GM12891 (cell line): ENCODE measurements at regions not wholly inside any gene's neighbourhood (a gene's known extent, or its start where the extent isn't known, plus 50 kb on each side); places are given as distances from the start of the nearest gene placed in this dataset.

Source experiments
- POLR2A ChIP-seq: IDR thresholded peaks from 2 replicates; pipeline ENCODE4 v1.6.1; 2011; ENCODE audit warnings: low read depth, low read length, control low read depth
- POLR2AphosphoS5 ChIP-seq: IDR thresholded peaks from 2 replicates; pipeline ENCODE4 v1.6.1; 2011; ENCODE audit warnings: low read depth, low read length, control low read depth
- SPI1 ChIP-seq: IDR thresholded peaks from 2 replicates; pipeline ENCODE4 v1.6.1; 2011; ENCODE audit warnings: low read depth, low read length, control low read depth
- TAF1 ChIP-seq: IDR thresholded peaks from 2 replicates; pipeline ENCODE4 v1.6.1; 2011; ENCODE audit warnings: low read depth, low read length, control low read depth

GRCh38 chr3:10740954-10741353 lies 75.1 kb upstream of the SLC6A11 start:
- TF ChIP-seq TAF1 (no peak), POLR2A (no peak), SPI1 (no peak), POLR2AphosphoS5 (no peak)
